GM12864 (cell line): ENCODE measurements at regions not wholly inside any gene's neighbourhood (a gene's known extent, or its start where the extent isn't known, plus 50 kb on each side); places are given as distances from the start of the nearest gene placed in this dataset.

Experiments used
- DNase-seq: peaks from one replicate; pipeline ENCODE4 v3.0.0-alpha.2; 2011; ENCODE audit warnings: low read depth
- H3K4me3 ChIP-seq: 2 replicates; pipeline ENCODE4 v1.5.1; 2011; ENCODE audit warnings: mild to moderate bottlenecking, low read depth, low read length, control low read depth
- CTCF ChIP-seq: IDR thresholded peaks from 2 replicates; pipeline ENCODE4 v1.5.1; 2011; ENCODE audit warnings: low read depth, mild to moderate bottlenecking, moderate library complexity, low read length, control low read depth, inconsistent platforms; ENCODE audit errors: missing control alignments

GRCh38 chr6:44549516-44549915 lies 162.0 kb downstream of the CDC5L start:
- no peak overlapping the region for H3K4me3 ChIP-seq
- DNase-seq: no peak
- TF ChIP-seq CTCF: no peak

- DNase-seq: no peak
- TF ChIP-seq CTCF: no peak
- no peak overlapping the region for H3K4me3 ChIP-seq
Observed at GRCh38 chr6:44554194-44554593, 166.7 kb downstream of the CDC5L start.

- no peak for TF ChIP-seq CTCF
- no peak for DNase-seq
- no peak overlapping the region for H3K4me3 ChIP-seq
Observed at GRCh38 chr6:44554861-44555260, 167.4 kb downstream of the CDC5L start.

GRCh38 chr6:44556046-44556445 lies 168.5 kb downstream of the CDC5L start:
- H3K4me3 ChIP-seq: no peak overlapping the region
- no peak for DNase-seq
- TF ChIP-seq CTCF: no peak

- TF ChIP-seq CTCF: no peak
- DNase-seq: no peak
Observed at GRCh38 chr6:44558024-44558831, 170.7 kb downstream of the CDC5L start.

GRCh38 chr6:44558832-44559251 lies 171.3 kb downstream of the CDC5L start:
- no peak overlapping the region for H3K4me3 ChIP-seq
- DNase-seq: no peak
- TF ChIP-seq CTCF: no peak

More at GRCh38 chr6:44558024-44558831, 170.7 kb downstream of the CDC5L start:
- no peak overlapping the region for H3K4me3 ChIP-seq

GRCh38 chr6:44559486-44560270 lies 172.2 kb downstream of the CDC5L start:
- no peak for TF ChIP-seq CTCF
- no peak overlapping the region for H3K4me3 ChIP-seq
- no peak for DNase-seq
